Liver (tissue), 8 donors: ENCODE measurements at regions not wholly inside any gene's neighbourhood (a gene's known extent, or its start where the extent isn't known, plus 50 kb on each side); places are given as distances from the start of the nearest gene placed in this dataset.

Experiments
- DNase-seq: peaks from one replicate; pipeline ENCODE4 v3.0.0-alpha.2; 2017; ENCODE audit warnings: low spot score
- H3K27ac ChIP-seq, 2 donors: one replicate each; pipeline ENCODE4 v1.7.0; 2013; ENCODE audit warnings: inconsistent platforms in 2 of 2, low read length in 2 of 2, control low read depth in 1 of 2, low read depth in 1 of 2, mild to moderate bottlenecking in 1 of 2
- H3K27me3 ChIP-seq, 4 donors: one replicate each; pipeline versions ENCODE4 v1.6.1 to v1.7.0; 2013; ENCODE audit warnings: low read length in 3 of 4, inconsistent platforms in 1 of 4, mild to moderate bottlenecking in 1 of 4, moderate library complexity in 1 of 4; ENCODE audit not compliant: control insufficient read depth in 4 of 4, insufficient read depth in 4 of 4
- H3K36me3 ChIP-seq, 4 donors: one replicate each; pipeline versions ENCODE4 v1.6.1 to v1.7.0; 2013; ENCODE audit warnings: low read length in 3 of 4, mild to moderate bottlenecking in 3 of 4, low read depth in 1 of 4, moderate library complexity in 1 of 4; ENCODE audit not compliant: control insufficient read depth in 4 of 4, insufficient read depth in 3 of 4
- H3K4me1 ChIP-seq, 4 donors: one replicate each; pipeline versions ENCODE4 v1.6.1 to v1.7.0; 2013; ENCODE audit warnings: low read length in 3 of 4, mild to moderate bottlenecking in 3 of 4, moderate library complexity in 1 of 4; ENCODE audit not compliant: control insufficient read depth in 4 of 4, insufficient read depth in 4 of 4
- H3K4me3 ChIP-seq, 3 donors: one replicate each; pipeline versions ENCODE4 v1.6.1 to v1.7.0; 2013; ENCODE audit warnings: low read length in 3 of 3, control low read depth in 1 of 3, low read depth in 1 of 3, mild to moderate bottlenecking in 1 of 3
- H3K9ac ChIP-seq, 2 donors: one replicate each; pipeline ENCODE4 v1.7.0; 2013; ENCODE audit warnings: low read length in 2 of 2, mild to moderate bottlenecking in 2 of 2, moderate library complexity in 2 of 2, control low read depth in 1 of 2, low read depth in 1 of 2
- H3K9me3 ChIP-seq, 4 donors: one replicate each; pipeline versions ENCODE4 v1.6.1 to v1.7.0; 2013; ENCODE audit warnings: low read length in 3 of 4; ENCODE audit not compliant: control insufficient read depth in 4 of 4
- EGR1 ChIP-seq, 2 donors: IDR thresholded peaks; 2 replicates each; pipeline ENCODE4 v1.6.1; 2016 to 2018; ENCODE audit warnings: antibody characterized with exemption in 2 of 2, low read depth in 2 of 2
- FOXA1 ChIP-seq: IDR thresholded peaks from 2 replicates; pipeline ENCODE4 v1.6.1; 2016; ENCODE audit warnings: antibody characterized with exemption
- FOXA2 ChIP-seq: IDR thresholded peaks from 2 replicates; pipeline ENCODE4 v1.6.1; 2016; ENCODE audit warnings: antibody characterized with exemption
- GABPA ChIP-seq, 2 donors: IDR thresholded peaks in 1 of 2; conservative IDR thresholded peaks in 1 of 2; 2 replicates each; pipeline ENCODE4 v1.6.1; 2016; ENCODE audit warnings: antibody characterized with exemption in 2 of 2, mild to moderate bottlenecking in 1 of 2, moderate library complexity in 1 of 2
- HNF4A ChIP-seq, 2 donors: conservative IDR thresholded peaks; 2 replicates each; pipeline ENCODE4 v1.6.1; 2016; ENCODE audit warnings: antibody characterized with exemption in 2 of 2, mild to moderate bottlenecking in 2 of 2
- HNF4G ChIP-seq: IDR thresholded peaks from 2 replicates; pipeline ENCODE4 v1.6.1; 2016; ENCODE audit warnings: antibody characterized with exemption
- NR2F2 ChIP-seq: IDR thresholded peaks from 2 replicates; pipeline ENCODE4 v1.6.1; 2016; ENCODE audit warnings: antibody characterized with exemption
- RAD21 ChIP-seq, 2 donors: IDR thresholded peaks; 2 replicates each; pipeline ENCODE4 v1.6.1; 2016; ENCODE audit warnings: antibody characterized with exemption in 2 of 2, mild to moderate bottlenecking in 2 of 2
- RXRA ChIP-seq, 2 donors: IDR thresholded peaks; 2 replicates each; pipeline ENCODE4 v1.6.1; 2017 to 2018; ENCODE audit warnings: antibody characterized with exemption in 2 of 2, mild to moderate bottlenecking in 1 of 2
- SP1 ChIP-seq: IDR thresholded peaks from 2 replicates; pipeline ENCODE4 v1.6.1; 2018; ENCODE audit warnings: antibody characterized with exemption, mild to moderate bottlenecking
- TAF1 ChIP-seq: conservative IDR thresholded peaks from 2 replicates; pipeline ENCODE4 v1.6.1; 2016; ENCODE audit warnings: antibody characterized with exemption, mild to moderate bottlenecking
- YY1 ChIP-seq: IDR thresholded peaks from 2 replicates; pipeline ENCODE4 v1.6.1; 2016; ENCODE audit warnings: antibody characterized with exemption, mild to moderate bottlenecking
- WGBS: extraction: QIAGEN DNeasy Blood & Tissue Kit; methylation state at CpG from one replicate; pipeline ENCODE4 v1.1.7; 2013; 5-methylcytosine and 5-hydroxymethylcytosine counted together
- TF ChIP-seq, protein P1 (sequence below): IDR thresholded peaks from 2 replicates; pipeline ENCODE4 v1.6.1; 2016; ENCODE audit warnings: antibody characterized with exemption, mild to moderate bottlenecking
- TF ChIP-seq, protein P2 (sequence below): IDR thresholded peaks from 2 replicates; pipeline ENCODE4 v1.6.1; 2016; ENCODE audit warnings: antibody characterized with exemption
- TF ChIP-seq, protein P3 (sequence below): fragments of 150-350 bp; IDR thresholded peaks from 2 replicates; pipeline ENCODE4 v1.5.1; 2017; ENCODE audit warnings: improper control_type of control experiment, low read depth, low read length; ENCODE audit not compliant: missing input control
- TF ChIP-seq, protein P4 (sequence below): IDR thresholded peaks from 2 replicates; pipeline ENCODE4 v1.6.1; 2016; ENCODE audit warnings: antibody characterized with exemption
- TF ChIP-seq, protein P5 (sequence below): IDR thresholded peaks from 2 replicates; pipeline ENCODE4 v1.6.1; 2016; ENCODE audit warnings: antibody characterized with exemption
- donor health status: healthy.
- donor health status: healthy.
- donor health status: healthy.
- donor health status: healthy.
- donor health status: healthy.

DNA sequence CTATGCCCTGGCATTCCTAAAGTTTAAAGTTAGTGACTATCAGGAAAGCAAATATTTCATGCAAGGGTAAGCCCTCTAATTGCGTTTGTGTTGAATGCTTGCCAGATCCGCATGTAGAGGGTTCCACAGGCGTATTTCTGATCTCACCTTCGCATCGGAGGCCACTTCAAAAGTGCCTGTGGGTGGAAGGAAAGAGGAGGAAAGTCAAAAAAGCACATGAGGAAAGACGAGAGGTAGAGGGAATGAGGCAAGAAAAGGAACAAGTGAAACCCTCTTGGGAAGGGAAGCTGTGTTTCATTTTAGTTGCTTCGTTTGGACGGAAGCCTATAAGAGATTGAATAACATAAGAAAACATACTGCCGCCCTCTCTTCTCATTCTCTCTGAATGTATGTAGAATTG lies 628.8 kb downstream of the SPRY1 start:
- H3K27ac ChIP-seq: no peak overlapping the region
- H3K27me3 ChIP-seq: no peaks in the 10 kb centered on the region
- H3K4me3 ChIP-seq: no peak overlapping the region
- no peak overlapping the region for H3K9ac ChIP-seq
- H3K9me3 ChIP-seq: no peaks in the 10 kb centered on the region
- DNase-seq: no peak
- H3K36me3 ChIP-seq: no peaks in the 10 kb centered on the region
- no peaks in the 10 kb centered on the region for H3K4me1 ChIP-seq
- TF ChIP-seq, protein P1, sequence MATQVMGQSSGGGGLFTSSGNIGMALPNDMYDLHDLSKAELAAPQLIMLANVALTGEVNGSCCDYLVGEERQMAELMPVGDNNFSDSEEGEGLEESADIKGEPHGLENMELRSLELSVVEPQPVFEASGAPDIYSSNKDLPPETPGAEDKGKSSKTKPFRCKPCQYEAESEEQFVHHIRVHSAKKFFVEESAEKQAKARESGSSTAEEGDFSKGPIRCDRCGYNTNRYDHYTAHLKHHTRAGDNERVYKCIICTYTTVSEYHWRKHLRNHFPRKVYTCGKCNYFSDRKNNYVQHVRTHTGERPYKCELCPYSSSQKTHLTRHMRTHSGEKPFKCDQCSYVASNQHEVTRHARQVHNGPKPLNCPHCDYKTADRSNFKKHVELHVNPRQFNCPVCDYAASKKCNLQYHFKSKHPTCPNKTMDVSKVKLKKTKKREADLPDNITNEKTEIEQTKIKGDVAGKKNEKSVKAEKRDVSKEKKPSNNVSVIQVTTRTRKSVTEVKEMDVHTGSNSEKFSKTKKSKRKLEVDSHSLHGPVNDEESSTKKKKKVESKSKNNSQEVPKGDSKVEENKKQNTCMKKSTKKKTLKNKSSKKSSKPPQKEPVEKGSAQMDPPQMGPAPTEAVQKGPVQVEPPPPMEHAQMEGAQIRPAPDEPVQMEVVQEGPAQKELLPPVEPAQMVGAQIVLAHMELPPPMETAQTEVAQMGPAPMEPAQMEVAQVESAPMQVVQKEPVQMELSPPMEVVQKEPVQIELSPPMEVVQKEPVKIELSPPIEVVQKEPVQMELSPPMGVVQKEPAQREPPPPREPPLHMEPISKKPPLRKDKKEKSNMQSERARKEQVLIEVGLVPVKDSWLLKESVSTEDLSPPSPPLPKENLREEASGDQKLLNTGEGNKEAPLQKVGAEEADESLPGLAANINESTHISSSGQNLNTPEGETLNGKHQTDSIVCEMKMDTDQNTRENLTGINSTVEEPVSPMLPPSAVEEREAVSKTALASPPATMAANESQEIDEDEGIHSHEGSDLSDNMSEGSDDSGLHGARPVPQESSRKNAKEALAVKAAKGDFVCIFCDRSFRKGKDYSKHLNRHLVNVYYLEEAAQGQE: no peak
- TF ChIP-seq RAD21 (IDR thresholded peaks at IDR 0.05) (no peak), FOXA2 (no peak), NR2F2 (no peak), EGR1 (IDR thresholded peaks at IDR 0.05; ENCODE audit: low read depth in 2 of 2) (no peak), GABPA (IDR thresholded peaks at IDR 0.05 in 1 of 2, conservative IDR thresholded peaks at IDR 0.05 in 1 of 2) (no peak), FOXA1 (no peak), YY1 (no peak), RXRA (IDR thresholded peaks at IDR 0.05) (no peak), HNF4A (conservative IDR thresholded peaks at IDR 0.05) (no peak), SP1 (no peak), HNF4G (no peak), TAF1 (no peak)
- TF ChIP-seq, protein P2, sequence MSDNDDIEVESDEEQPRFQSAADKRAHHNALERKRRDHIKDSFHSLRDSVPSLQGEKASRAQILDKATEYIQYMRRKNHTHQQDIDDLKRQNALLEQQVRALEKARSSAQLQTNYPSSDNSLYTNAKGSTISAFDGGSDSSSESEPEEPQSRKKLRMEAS: no peak
- TF ChIP-seq, protein P3, sequence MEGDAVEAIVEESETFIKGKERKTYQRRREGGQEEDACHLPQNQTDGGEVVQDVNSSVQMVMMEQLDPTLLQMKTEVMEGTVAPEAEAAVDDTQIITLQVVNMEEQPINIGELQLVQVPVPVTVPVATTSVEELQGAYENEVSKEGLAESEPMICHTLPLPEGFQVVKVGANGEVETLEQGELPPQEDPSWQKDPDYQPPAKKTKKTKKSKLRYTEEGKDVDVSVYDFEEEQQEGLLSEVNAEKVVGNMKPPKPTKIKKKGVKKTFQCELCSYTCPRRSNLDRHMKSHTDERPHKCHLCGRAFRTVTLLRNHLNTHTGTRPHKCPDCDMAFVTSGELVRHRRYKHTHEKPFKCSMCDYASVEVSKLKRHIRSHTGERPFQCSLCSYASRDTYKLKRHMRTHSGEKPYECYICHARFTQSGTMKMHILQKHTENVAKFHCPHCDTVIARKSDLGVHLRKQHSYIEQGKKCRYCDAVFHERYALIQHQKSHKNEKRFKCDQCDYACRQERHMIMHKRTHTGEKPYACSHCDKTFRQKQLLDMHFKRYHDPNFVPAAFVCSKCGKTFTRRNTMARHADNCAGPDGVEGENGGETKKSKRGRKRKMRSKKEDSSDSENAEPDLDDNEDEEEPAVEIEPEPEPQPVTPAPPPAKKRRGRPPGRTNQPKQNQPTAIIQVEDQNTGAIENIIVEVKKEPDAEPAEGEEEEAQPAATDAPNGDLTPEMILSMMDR: no peak
- TF ChIP-seq, protein P4, sequence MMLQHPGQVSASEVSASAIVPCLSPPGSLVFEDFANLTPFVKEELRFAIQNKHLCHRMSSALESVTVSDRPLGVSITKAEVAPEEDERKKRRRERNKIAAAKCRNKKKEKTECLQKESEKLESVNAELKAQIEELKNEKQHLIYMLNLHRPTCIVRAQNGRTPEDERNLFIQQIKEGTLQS: no peak
- TF ChIP-seq, protein P5, sequence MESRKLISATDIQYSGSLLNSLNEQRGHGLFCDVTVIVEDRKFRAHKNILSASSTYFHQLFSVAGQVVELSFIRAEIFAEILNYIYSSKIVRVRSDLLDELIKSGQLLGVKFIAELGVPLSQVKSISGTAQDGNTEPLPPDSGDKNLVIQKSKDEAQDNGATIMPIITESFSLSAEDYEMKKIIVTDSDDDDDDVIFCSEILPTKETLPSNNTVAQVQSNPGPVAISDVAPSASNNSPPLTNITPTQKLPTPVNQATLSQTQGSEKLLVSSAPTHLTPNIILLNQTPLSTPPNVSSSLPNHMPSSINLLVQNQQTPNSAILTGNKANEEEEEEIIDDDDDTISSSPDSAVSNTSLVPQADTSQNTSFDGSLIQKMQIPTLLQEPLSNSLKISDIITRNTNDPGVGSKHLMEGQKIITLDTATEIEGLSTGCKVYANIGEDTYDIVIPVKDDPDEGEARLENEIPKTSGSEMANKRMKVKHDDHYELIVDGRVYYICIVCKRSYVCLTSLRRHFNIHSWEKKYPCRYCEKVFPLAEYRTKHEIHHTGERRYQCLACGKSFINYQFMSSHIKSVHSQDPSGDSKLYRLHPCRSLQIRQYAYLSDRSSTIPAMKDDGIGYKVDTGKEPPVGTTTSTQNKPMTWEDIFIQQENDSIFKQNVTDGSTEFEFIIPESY: no peak
- WGBS: 83% methylated on average over 9 of the region's 9 CpGs

DNA sequence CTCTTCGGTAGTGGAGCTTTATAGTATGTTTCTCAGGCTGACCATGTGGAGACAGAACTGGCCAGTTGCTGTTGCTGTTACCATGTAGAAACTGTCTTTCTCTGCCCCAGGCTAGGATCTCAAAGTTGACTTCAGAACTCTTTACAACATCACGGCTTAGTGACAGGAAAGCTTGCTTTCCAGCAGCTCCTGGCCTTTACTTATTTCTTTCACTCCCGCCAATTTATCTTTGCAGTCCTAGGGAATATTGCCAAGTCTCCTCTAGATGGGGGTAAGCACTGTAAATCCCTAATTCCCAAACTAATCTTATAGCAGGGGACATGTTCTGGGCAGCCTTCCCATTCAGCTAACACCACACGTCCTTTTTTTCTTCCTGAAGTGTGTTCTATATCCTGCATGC lies 631.6 kb downstream of the SPRY1 start:
- Histone ChIP-seq H3K4me3 (no peak overlapping the region), H3K9ac (no peak overlapping the region), H3K36me3 (no peaks in the 10 kb centered on the region), H3K4me1 (no peaks in the 10 kb centered on the region), H3K27ac (no peak overlapping the region), H3K27me3 (no peaks in the 10 kb centered on the region), H3K9me3 (no peaks in the 10 kb centered on the region)
- WGBS: 73% methylated on average over 4 of the region's 4 CpGs
- TF ChIP-seq FOXA2 (no peak), NR2F2 (peak; percentile 15)
- TF ChIP-seq, protein P1: no peak
- TF ChIP-seq, protein P4: no peak
- DNase-seq: no peak
